ENCODE measurements at regions not wholly inside any gene's neighbourhood (a gene's known extent, or its start where the extent isn't known, plus 50 kb on each side); places are given as distances from the start of the nearest gene placed in this dataset.

DNA sequence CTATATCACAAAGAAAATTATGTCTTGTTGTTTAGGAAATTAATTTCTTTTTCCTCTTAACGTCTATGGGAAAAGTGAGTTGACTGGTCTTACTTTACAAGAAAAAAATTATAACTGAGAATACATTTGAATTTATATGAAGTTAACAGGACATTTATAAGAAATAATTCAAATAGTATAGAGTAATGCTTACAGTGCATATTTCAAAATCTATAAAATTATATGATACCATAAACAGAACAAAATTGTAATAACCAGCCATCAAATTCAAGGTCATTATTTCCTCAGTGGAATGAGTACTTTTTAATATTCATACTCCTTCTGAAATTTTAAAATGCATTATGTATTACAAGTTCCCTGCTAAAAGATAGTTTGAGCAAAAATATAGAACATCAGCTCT lies 884.5 kb downstream of the TECRL start:
- TF ChIP-seq, protein P1, sequence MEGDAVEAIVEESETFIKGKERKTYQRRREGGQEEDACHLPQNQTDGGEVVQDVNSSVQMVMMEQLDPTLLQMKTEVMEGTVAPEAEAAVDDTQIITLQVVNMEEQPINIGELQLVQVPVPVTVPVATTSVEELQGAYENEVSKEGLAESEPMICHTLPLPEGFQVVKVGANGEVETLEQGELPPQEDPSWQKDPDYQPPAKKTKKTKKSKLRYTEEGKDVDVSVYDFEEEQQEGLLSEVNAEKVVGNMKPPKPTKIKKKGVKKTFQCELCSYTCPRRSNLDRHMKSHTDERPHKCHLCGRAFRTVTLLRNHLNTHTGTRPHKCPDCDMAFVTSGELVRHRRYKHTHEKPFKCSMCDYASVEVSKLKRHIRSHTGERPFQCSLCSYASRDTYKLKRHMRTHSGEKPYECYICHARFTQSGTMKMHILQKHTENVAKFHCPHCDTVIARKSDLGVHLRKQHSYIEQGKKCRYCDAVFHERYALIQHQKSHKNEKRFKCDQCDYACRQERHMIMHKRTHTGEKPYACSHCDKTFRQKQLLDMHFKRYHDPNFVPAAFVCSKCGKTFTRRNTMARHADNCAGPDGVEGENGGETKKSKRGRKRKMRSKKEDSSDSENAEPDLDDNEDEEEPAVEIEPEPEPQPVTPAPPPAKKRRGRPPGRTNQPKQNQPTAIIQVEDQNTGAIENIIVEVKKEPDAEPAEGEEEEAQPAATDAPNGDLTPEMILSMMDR (IDR thresholded peaks at IDR 0.05; ENCODE audit: low read depth, low read length), result no peak
- H3K4me3 ChIP-seq (ENCODE audit: low read depth, low read length), result no peak overlapping the region

DNA sequence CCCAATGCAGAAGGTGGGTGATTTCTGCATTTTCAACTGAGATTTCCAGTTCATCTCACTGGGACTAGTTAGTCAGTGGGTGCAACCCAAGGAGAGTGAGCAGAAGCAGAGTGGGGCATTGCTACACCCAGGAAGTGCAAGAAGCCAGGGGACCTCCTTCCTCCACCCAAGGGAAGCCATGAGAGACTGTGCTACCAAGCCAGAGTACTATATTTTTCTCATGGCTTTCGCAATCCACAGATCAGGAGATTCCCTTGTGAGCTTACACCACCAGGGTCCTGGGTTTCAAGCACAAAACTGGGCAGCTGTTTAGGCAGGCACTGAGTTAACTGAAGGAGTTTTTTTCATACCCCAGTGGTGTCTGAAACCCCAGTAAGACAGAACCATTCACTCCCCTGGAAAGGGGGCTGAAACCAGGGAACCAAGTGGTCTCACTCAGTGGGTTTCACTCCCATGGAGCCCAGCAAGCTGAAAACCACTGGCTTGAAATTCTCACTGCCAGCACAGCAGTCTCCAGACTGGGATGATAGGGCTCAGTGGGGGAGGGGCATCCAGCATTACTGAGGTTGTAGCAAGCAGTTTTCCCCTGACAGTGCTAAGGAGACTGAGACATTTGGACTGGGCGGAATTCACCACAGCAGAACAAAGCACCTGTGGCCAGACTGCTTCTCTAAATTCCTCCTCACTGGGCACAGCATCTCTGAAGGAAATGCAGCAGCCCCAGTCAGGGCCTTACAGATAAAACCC lies 903.4 kb downstream of the TECRL start:
- TF ChIP-seq, protein P1 (IDR thresholded peaks at IDR 0.05; ENCODE audit: low read depth, low read length), result no peak
- no peak overlapping the region for H3K4me3 ChIP-seq (ENCODE audit: low read depth, low read length)

DNA sequence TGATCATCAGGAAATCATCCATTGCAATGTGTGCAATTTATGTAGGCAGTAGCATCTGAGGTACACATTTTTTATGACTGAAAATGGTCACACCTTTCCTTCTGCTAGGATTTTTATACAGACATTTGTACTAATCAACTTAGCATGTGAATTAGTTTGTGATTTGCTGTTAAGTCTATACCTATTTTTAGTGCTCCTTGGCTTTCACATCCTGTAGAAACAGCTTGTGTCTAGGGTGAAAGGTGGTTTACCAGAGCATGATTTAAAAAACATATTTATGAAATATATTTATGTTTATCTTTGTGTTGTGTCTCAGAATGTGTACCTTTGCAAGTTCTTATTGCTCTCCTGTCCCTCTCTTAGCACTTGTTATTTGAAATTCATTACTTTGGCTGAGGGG lies 916.0 kb downstream of the TECRL start:
- TF ChIP-seq, protein P1 (IDR thresholded peaks at IDR 0.05; ENCODE audit: low read depth, low read length), result no peak

DNA sequence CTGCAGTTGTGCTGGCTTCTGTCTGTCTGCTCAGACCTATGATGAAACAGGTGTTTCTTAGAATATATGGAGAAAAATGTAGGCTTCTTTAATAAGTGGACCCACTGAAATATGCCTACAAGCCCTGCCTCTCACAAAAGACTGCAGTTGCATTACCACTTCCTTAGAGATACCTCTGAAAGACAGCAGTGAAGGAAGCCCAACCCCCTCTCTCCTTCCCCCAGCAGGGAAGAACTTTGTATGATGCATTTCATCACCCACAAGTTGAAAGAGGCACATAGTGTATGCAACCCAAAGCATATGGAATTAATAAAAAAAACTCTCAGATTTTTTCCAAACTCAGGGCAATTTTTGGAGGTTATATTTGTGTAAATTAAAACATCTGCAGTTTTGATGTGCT lies 916.7 kb downstream of the TECRL start:
- H3K4me3 ChIP-seq (ENCODE audit: low read depth, low read length), result no peak overlapping the region
- TF ChIP-seq, protein P1 (IDR thresholded peaks at IDR 0.05; ENCODE audit: low read depth, low read length), result no peak

More for the DNA sequence above, 916.0 kb downstream of the TECRL start:
- H3K4me3 ChIP-seq (ENCODE audit: low read depth, low read length), result no peak overlapping the region

DNA sequence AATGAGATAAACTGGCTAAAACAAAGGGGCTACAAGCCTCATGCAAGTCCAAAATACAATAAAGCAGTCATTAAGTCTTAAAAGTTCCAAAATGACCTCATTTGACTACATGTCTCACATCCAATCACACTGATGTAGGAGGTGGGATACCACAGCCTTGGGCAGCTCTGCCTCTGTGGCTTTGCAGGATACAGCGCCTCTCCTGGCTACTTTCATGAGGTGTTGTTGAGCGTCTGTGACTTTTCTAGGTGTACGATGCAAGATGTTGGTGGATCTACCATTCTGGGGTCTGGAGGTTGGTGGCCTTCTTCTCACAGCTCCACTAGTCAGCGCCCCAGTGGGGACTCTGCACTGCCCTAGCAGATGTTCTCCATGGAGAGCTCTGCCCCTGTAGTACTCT lies 944.9 kb downstream of the TECRL start:
- H3K4me3 ChIP-seq (ENCODE audit: low read depth, low read length), result no peak overlapping the region
- TF ChIP-seq, protein P1 (IDR thresholded peaks at IDR 0.05; ENCODE audit: low read depth, low read length), result no peak

DNA sequence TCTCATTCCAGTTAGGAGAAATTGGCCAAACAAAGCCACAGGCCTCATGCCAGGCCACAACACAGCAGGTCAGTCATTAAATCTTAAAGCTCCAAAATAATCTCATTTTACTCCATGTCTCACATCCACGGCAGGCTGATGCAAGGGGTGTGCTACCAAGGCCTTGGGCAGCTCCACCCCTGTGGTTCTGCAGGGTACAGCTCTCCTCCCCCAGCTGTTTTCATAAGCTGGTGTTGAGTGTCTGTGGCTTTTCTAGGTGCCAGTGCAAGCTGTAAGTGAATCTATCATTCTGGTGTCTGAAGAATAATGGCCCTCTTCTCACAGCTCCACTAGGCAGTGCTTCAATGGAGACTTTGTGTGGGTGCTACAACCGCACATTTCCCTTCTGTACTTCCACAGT lies 949.2 kb downstream of the TECRL start:
- H3K4me3 ChIP-seq (ENCODE audit: low read depth, low read length), result no peak overlapping the region
- TF ChIP-seq, protein P1 (IDR thresholded peaks at IDR 0.05; ENCODE audit: low read depth, low read length), result no peak

DNA sequence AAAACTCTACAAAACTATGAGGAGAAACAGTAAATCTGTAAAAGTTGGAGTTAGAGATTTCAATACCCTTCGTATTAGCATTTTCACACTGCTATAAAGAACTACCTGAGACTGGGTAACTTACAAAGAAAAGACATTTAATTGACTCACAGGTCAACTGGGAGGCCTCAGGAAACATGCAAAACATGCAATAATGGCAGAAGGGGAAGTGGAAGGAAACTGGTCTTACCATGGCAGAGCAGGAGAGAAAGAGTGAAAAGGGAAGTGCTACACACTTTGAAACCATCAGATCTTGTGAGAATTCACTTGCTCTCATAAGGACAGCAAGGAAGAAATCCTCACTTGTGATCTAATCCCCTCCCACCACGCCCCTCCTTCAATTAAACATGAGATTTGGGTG lies 949.9 kb downstream of the TECRL start:
- no peak overlapping the region for H3K4me3 ChIP-seq (ENCODE audit: low read depth, low read length)
- TF ChIP-seq, protein P1 (IDR thresholded peaks at IDR 0.05; ENCODE audit: low read depth, low read length), result no peak

All from WI38 (cell line).